HFFc6 (cell line): ENCODE measurements at regions not wholly inside any gene's neighbourhood (a gene's known extent, or its start where the extent isn't known, plus 50 kb on each side); places are given as distances from the start of the nearest gene placed in this dataset.
"Not testable (repeated sequence)": the region's sequence is repeated elsewhere in the genome, so short reads cannot be mapped to it uniquely, and the experiment has no call there.

ENCODE experiments used
- DNase-seq: peaks from one replicate; pipeline ENCODE4 v3.0.0-alpha.2; 2018
- H3K27ac Mint-ChIP-seq: 2 replicates; pipeline ENCODE4 v1.8.0; 2020; ENCODE audit warnings: mild to moderate bottlenecking, mixed read lengths
- H3K27me3 Mint-ChIP-seq: 2 replicates; pipeline ENCODE4 v1.8.0; 2021; ENCODE audit warnings: mild to moderate bottlenecking, moderate library complexity, mixed read lengths; ENCODE audit not compliant: insufficient read depth
- H3K36me3 Mint-ChIP-seq: 2 replicates; pipeline ENCODE4 v1.8.0; 2021; ENCODE audit warnings: low read depth, mixed read lengths
- H3K4me1 Mint-ChIP-seq: 2 replicates; pipeline ENCODE4 v1.8.0; 2020; ENCODE audit warnings: low read depth, mixed read lengths
- H3K4me3 Mint-ChIP-seq: 2 replicates; pipeline ENCODE4 v1.8.0; 2020; ENCODE audit warnings: mild to moderate bottlenecking, moderate library complexity, mixed read lengths
- H3K9me3 Mint-ChIP-seq: 2 replicates; pipeline ENCODE4 v1.8.0; 2020; ENCODE audit warnings: mild to moderate bottlenecking, mixed read lengths
- TF ChIP-seq, protein P1 (sequence below): fragments of 200-600 bp; sonication (generic); IDR thresholded peaks from 2 replicates; pipeline ENCODE4 v1.5.0; 2021; ENCODE audit warnings: antibody characterized with exemption, mild to moderate bottlenecking

DNA sequence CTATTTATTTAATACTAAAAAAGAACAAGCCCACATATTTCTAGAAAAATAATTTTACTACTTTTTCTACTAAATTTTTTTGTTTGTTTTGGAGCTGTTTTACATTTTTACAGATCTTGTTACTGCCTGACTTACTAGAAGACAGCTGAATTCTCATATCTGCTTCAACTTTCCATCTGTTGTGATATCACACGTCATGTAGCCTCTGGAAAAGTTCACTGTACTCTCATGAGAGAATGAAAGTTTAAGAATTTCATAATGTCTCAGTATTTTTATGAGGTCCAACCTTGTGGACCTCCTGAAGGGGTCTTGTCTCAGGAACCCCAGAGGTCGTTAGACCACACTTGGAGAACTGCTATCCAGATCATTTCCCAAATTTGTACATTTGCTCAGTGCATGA, 81.7 kb upstream of the MTHFD1L start:
- no peaks in the 10 kb centered on the region for H3K36me3 Mint-ChIP-seq
- H3K9me3 Mint-ChIP-seq: peaks cover 3% of the 10 kb centered on the region; the same call in 1 of the 2 replicates
- no peak overlapping the region for H3K4me3 Mint-ChIP-seq
- H3K27ac Mint-ChIP-seq: no peak overlapping the region
- TF ChIP-seq, protein P1, sequence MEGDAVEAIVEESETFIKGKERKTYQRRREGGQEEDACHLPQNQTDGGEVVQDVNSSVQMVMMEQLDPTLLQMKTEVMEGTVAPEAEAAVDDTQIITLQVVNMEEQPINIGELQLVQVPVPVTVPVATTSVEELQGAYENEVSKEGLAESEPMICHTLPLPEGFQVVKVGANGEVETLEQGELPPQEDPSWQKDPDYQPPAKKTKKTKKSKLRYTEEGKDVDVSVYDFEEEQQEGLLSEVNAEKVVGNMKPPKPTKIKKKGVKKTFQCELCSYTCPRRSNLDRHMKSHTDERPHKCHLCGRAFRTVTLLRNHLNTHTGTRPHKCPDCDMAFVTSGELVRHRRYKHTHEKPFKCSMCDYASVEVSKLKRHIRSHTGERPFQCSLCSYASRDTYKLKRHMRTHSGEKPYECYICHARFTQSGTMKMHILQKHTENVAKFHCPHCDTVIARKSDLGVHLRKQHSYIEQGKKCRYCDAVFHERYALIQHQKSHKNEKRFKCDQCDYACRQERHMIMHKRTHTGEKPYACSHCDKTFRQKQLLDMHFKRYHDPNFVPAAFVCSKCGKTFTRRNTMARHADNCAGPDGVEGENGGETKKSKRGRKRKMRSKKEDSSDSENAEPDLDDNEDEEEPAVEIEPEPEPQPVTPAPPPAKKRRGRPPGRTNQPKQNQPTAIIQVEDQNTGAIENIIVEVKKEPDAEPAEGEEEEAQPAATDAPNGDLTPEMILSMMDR: no peak
- no peak for DNase-seq
- H3K4me1 Mint-ChIP-seq: no peaks in the 10 kb centered on the region
- H3K27me3 Mint-ChIP-seq: no peaks in the 10 kb centered on the region; the same call in 1 of the 2 replicates

DNA sequence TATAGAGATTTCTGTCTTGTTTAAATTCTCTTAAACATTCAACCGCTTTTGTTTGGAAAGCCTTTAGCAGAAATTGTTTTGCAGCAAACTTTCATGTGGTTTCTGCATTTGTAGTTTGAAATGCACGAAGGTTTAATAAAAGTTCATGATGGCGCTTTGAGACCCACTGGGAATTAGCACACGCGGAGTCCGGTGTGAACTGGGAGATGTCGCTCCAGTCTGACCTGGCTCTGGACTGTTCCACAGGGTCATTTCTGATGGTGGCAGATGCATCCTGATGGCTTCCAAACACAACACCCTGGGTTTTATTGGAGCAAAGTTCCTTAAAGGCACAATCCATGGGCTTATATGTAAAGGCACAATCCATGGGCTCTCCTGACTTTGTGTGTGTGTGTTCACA, 78.1 kb upstream of the MTHFD1L start:
- TF ChIP-seq, protein P1: no peak
- Mint-ChIP-seq H3K27me3 (no peaks in the 10 kb centered on the region; the same call in 1 of the 2 replicates), H3K27ac (no peak overlapping the region), H3K4me1 (no peaks in the 10 kb centered on the region), H3K9me3 (no peaks in the 10 kb centered on the region), H3K4me3 (no peak overlapping the region), H3K36me3 (no peaks in the 10 kb centered on the region)
- no peak for DNase-seq

DNA sequence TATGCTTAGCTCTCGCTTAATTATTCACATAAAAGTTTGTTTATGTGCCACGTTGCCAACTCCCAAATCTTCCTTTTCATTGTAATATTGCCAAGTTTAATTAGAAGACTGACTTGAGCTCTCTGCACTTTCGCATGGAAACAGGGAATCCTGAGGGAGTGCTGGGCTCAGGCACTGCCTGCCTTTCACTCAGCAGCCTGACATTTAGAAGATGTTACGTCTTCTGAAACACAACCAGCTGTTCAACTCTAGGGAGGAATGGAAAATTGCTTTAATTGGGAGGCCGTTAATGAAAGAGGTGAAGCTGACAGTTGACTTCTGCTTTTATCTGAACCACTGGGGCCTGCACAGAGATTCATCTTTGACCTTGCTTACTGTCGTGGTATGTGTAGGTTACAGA, 77.4 kb upstream of the MTHFD1L start:
- Mint-ChIP-seq H3K27ac (no peak overlapping the region), H3K9me3 (no peaks in the 10 kb centered on the region), H3K4me3 (no peak overlapping the region), H3K27me3 (no peaks in the 10 kb centered on the region; the same call in 1 of the 2 replicates), H3K36me3 (no peaks in the 10 kb centered on the region), H3K4me1 (no peaks in the 10 kb centered on the region)
- no peak for DNase-seq
- TF ChIP-seq, protein P1: no peak

DNA sequence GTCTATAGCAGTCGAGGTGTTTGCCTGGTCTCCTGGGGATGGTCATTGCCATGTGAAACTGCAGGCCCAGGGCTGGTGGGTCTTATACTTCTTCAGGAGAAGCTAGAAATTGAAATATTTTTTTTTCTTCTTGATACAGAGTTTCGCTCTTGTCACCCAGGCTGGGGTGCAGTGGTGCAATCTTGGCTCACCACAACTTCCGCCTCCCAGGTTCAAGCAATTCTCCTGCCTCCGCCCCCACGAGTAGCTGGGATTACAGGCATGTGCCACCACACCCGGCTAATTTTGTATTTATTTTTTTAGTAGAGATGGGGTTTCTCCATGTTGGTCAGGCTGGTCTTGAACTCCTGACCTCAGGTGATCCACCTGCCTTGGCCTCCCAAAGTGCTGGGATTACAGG, 75.6 kb upstream of the MTHFD1L start:
- not testable (repeated sequence) for DNase-seq, H3K4me3 Mint-ChIP-seq, H3K4me1 Mint-ChIP-seq, H3K9me3 Mint-ChIP-seq, H3K27ac Mint-ChIP-seq, H3K36me3 Mint-ChIP-seq, H3K27me3 Mint-ChIP-seq

DNA sequence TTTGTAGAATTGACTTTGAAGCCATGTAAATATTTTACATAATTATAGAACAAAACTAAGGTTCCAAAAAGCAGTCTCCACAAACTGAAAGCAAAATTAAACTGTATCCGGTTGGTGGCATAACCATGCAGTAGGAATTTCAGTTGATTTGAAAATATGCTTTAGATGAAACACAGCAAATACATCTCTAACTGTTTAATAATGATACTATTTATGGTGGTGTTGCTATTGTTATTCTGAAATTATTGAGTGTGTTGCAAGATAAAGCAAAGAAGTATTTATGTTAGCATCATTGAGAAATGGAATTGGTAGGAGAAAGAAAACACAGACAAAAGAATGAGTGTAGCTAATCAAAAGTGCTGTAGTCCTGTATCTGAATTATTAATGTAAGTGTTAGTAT, 73.8 kb upstream of the MTHFD1L start:
- H3K4me1 Mint-ChIP-seq: no peaks in the 10 kb centered on the region; the same call in 1 of the 2 replicates
- TF ChIP-seq, protein P1: no peak
- no peaks in the 10 kb centered on the region for H3K9me3 Mint-ChIP-seq
- H3K4me3 Mint-ChIP-seq: no peak overlapping the region
- H3K27me3 Mint-ChIP-seq: no peaks in the 10 kb centered on the region; the same call in 1 of the 2 replicates
- no peaks in the 10 kb centered on the region for H3K36me3 Mint-ChIP-seq
- H3K27ac Mint-ChIP-seq: no peak overlapping the region
- DNase-seq: no peak

DNA sequence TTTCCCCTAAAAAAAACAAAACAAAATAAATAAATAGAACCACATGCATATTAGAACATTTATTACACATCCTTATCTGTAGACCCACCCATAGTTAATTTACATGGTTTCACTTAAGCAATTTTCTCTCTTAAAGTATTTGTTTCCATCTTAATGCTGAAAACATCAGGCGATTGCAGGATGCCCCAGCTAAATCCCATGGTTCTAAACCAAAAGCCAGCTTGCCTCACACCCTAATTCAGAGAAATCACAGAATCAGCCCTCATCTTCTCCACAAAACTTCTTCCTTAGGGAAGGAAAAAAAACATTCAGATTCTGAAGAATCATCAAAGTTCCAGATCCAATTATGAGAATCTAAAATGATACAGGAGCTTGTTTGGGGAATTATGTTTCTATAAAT, 67.6 kb upstream of the MTHFD1L start:
- Mint-ChIP-seq H3K4me3 (no peak overlapping the region), H3K36me3 (no peaks in the 10 kb centered on the region), H3K27me3 (peaks cover 7% of the 10 kb centered on the region; the same call in 1 of the 2 replicates), H3K9me3 (no peaks in the 10 kb centered on the region), H3K27ac (no peak overlapping the region), H3K4me1 (peaks cover 13% of the 10 kb centered on the region; the same call in 1 of the 2 replicates)
- TF ChIP-seq, protein P1: no peak
- no peak for DNase-seq
